HG03457 (cell line): ENCODE measurements at regions not wholly inside any gene's neighbourhood (a gene's known extent, or its start where the extent isn't known, plus 50 kb on each side); places are given as distances from the start of the nearest gene placed in this dataset.

Experiments
- ATAC-seq: cut with Tn5 transposase; IDR thresholded peaks from one replicate; pipeline ENCODE4 v1.9.1; 2021; ENCODE audit warnings: moderate number of reproducible peaks; ENCODE audit not compliant: unreplicated experiment

DNA sequence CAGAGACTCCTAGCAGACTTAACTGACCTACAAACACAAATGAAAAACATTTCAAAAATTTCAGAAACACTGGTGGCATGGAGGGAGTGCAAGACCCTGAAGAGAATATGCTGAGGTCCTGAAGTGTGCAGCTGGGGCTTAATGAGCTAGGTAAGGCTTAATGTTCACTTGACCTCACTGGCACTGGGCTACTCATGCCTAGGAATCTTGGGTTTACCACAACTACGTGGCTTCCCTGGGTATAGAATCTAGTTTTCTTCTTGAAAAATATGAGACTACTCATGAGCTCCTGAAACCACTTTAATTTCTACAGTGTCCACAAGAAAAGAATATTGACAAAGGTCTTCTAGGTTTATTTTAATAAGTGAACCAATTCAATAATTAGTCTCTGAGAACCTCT, 139.8 kb downstream of the HNMT start:
- ATAC-seq: no peak

DNA sequence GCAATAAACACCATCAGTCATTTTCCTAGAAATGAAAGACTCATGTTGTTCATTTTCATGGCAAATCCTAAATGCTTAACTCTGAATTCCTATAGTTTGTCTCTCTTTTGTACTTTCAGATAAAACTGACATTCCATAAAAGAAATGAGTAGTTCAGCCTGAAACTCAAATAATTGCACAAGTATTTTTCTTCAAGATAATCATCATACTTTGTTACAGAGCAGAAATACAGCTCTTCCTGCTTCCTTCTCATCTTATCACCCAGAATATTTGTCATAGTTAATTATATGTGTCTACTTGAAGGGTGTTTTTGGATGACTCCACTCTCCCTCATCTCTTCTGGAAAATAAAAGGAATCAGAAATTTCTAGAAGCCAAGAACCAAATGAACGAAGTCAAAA, 141.1 kb downstream of the HNMT start:
- no peak for ATAC-seq

DNA sequence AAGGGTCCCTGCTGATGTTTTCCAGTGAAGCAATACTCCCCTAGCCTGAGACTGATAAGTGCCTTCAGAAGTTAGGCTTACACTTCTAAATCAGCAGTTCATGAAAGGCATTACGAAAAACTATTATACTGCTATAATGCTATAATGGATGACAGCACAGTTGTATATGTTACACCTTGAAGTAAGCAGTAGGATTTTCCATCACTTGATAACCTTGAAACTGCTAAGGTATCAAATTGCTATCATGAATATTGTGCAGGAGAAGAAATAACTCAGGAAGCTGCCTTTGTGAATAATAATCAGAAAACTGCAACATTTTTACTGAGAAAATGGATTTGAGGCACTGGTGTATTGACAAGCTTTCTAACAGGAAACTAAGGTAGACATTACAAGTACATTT, 142.3 kb downstream of the HNMT start:
- no peak for ATAC-seq

DNA sequence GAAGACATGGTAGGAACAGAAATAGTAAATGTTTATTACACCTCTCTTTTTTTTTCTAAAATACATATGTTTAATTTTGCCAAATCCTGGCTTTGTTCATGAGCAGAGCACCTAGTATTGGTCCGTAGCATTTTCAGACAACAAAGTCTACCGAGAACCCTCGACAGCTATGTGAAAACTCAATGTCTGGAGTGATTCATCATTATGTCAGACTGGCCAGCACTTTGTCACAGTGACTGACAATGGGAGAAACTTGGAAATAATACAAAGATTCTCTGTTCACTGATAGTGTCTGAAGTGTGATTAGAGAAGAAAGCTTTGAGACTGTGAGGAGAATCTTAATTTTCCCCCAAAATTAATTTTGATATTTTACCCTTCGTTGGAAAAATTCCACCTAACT, 143.0 kb downstream of the HNMT start:
- no peak for ATAC-seq

DNA sequence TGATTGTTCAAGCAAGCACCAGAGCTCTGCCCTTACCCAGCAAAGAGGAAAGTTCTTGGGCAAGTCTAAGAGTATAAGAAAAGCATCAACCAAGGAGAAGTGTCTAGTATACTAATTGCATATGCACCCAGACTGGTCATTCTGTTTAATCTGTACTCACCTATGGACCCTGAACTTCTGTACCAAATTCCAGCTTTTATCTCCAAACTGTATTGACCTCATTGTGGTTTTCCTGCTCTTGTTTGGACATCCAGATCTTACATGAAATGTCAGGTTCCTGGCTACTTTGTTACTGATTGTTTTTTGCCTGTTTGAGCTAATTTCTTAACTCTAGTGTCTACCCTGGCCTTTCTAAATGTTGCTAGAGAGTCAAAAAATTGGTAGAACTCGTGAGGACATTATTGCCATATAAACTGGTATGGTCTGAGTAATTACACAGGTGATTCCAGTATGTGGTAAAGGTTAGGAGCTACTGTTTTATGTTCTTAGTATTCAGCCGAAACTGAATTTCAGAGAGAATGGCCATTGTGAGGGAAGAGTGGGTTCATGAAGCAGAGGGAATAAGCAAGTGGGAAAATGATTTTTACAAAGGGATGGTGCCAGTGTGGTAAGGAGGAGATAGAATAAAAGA, 146.3 kb downstream of the HNMT start:
- no peak for ATAC-seq

DNA sequence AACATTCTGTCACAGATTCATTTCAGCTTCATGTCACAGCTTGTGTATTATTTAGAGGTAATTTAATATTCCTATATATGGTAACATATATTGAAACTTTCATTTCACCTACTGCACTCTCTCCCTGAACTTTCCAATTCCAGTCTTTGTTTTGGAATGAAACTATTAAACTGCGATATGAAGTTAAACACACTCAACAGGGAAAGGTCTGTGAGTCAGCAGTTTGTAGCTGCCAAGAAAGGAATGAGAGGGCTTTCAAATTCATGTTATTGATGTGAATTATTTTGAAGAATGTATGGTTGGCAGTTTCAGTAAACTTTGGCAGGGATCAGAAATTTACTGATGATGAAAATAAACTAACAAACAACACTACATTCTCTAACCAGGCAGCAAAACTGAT, 148.3 kb downstream of the HNMT start:
- no peak for ATAC-seq

DNA sequence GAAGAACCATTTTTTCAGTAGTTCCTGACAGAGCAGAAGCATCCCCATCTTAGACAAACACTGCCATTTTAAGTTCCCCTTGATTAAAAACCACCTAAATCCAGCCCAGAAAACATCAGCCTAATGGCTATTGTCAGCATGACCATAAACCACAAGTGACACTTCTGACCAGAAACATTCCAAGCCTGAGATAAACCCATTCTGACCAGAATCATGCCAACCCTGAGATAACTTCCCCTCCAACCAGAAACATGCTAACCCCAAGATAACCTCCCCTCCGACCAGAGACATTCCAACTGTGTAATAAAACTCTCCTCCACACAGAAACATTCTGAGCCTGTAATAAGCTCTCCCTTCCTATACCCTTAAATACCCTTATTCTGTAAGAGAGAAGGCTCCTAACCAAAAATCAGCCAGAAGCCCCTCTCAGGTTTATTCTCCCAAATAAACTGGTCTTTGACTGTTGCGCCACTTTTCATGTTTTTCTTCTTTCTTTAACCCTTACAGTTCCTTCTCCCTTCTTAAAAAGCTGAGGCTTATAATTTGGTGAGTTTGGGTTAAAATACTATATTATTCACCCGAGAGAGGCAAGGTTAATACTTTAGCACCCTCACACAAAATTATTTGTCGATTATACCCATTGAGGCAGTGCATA, 149.7 kb downstream of the HNMT start:
- ATAC-seq: no peak

DNA sequence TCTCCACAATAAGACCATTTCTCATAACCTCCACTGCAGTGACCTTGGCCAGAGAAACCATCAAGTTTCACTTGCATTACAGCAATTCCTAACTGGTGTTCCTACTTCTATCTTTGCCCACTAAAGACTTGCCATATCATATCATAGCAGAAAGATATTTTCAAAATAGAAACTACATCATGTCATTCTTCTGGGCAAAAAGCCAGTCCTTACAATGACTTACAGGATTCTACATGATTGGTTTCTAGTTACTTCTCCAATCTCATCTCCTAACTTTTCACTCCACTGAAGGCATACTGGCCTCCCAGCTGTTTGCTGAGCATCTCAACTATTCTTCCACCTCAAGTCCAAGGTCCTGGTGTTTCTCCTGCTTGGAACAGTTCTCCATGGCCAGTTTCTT, 151.4 kb downstream of the HNMT start:
- no peak for ATAC-seq

DNA sequence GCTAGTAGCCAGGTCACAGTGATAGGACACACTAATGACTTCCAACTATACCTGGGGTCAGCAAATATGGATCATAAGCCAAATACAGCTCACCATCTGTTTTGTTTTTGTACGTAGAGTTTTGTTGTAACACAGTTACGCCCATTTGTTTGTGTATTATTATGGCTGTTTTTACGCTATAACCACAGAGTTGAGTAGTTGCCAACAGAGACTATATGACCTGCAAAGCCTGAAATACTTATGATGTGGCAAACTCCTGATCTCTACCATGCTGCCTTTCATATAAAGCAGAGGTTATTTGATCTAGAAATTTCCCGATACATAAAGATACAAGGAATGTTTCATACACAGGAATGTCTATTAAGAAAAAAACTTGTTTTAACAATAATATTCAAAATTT, 152.2 kb downstream of the HNMT start:
- no peak for ATAC-seq

DNA sequence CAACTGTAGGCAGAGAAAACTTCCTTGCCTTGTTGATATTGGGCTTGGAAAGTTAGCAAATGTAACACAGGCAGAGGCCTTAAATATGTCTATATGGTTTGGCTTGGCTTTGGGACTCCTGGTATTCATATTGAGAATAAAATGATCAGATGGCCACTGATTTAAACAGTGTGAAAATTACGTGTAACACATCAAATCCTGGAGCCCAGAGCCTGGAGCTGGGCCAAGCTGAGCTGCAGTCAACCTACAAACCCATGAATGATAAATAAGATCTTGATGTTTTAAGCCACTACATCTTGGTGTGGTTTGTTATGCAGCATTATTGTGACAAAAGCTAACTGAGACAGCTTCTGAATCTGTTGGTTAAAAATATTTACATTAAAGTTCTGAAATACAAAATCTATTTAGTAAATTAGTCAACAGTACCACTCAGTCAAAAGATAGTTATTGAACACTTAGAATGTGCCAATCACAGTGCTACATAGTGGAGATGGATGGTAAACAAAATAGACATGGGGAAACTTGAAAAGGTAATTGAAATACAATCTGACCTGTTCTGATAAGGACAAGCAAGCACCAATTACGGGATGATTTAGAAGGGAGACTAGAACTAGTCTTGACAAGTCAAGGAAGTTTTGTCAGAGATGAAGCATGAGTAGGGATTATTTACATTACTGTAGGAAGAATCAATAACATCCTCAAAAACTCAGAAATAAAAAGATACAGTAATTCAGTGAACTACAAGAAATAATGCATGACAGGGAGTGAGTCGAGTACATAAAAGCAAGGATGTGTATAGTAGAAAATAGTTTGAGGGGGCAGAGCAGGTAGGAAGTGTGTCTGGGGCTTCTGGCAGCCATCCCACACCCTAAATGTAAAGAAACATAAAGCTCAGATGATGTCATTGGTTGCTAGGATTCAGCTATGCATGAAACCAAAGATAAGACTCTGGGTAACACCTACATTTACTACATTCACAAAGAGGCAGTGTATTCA, 157.7 kb downstream of the HNMT start:
- ATAC-seq: no peak

DNA sequence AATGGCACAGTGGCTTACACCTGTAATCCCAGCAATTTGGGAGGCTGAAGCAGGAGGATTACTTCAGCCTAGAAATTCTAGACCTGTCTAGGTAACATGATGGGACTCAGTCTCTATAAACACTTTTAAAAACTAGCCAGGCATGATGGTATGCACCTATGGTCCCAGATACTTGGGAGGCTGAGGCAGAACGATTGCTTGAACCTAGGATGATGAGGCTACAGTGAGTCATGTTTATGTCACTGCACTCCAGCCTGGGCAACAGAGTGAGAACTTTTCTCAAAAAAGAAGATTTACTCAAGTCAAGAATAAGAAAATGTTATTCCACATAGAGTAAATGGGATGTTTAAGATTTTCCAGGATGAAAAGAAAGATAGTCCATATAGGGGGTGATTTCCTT, 158.6 kb downstream of the HNMT start:
- no peak for ATAC-seq

DNA sequence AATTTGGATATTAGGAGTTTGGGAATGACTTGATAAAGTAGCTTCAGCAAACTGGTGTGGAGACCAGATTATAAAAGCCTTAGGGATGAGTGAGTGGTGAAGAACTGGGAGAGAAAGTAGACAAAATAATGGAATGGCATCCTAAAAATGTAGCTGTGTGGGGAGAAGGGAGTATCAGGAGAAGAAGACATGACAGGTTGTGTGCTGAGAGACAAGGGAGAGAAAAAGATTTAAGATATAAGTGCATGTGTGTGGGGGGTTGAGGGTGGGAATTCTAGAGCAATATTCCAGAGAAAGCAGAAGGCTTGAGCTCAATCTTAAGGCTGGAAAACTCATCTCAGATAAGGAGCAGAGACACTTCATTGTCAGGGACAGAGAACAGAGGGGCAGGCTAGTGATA, 159.5 kb downstream of the HNMT start:
- ATAC-seq: no peak

DNA sequence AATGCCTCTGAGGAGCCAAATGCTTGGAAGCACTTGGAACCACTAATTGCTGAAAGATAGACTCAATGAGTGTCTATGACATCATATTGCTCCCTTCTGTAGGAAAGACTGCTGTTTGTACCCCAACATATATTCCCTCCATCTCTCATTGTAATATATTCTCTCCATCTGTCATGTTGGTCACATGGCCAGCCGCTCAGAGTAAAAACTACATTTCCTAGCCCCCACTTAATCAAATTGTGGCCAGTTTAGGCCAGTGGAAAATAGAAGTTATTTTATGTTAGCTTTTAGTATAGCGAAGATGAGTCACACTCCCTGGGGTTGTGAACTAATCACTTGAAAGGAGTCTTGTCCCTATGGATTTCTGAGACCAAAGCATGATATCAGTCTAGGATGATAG, 160.2 kb downstream of the HNMT start:
- ATAC-seq: no peak

DNA sequence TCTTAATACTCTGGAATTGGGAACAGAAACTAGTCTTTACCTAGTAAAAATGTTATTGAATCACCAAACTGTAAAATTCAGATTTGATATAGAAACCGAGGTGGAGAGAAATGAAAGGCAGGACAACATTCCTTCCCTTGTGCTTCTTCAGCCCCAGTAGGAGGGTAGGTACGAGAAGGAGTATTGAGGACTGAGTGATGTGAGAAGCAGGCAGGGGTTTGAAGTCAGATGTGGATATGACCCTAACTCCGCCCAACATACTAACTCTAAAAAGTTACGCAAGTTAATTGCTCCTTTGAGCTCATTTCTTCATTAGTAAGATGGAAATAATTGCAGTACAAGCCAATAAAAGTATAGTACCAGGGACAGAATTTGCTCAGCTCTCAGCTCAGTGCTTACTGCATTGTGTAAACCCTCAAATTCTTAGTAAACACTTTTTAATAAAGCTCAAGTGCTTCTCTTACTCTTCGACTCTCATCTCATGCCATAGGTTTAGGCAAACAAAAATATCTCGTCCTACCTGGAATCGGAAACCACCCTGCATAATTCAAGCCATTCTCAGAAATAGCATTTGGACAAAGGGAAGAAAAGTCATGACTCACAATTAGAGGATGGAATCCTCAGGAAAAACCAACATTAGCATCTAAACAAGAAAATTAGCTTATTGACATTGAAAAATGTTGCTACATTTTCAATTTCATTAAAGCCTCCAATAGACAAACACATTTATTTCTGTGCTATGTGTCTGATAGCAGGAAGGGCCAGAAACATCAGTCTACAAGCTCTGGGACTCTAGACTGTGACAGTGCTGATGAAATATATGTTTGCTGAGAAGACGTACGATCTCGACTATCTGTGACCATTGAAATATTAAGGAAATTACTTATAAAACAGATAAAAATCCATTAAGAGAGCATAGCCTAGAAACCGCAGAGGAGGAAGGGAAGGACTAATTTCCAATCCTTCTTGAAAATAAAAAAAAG, 161.3 kb downstream of the HNMT start:
- ATAC-seq: no peak

DNA sequence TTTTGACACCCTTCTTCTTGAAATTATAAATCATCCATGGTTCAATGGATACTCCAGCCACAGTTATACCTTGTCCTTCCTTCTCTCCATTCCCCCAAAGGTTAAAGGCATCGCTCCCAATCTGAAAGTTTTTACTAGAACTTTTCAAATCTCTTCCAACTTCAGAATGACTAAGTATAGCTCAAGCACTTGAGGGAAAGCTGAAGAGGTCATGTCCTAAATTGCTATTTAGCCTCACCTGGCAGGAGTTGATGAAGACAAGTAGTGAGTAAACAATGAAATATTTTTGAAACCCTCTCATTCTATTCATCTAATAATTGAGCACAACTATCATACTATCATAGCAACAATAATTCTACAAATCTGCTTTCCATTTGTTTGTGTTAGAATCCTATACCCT, 167.8 kb downstream of the HNMT start:
- no peak for ATAC-seq

DNA sequence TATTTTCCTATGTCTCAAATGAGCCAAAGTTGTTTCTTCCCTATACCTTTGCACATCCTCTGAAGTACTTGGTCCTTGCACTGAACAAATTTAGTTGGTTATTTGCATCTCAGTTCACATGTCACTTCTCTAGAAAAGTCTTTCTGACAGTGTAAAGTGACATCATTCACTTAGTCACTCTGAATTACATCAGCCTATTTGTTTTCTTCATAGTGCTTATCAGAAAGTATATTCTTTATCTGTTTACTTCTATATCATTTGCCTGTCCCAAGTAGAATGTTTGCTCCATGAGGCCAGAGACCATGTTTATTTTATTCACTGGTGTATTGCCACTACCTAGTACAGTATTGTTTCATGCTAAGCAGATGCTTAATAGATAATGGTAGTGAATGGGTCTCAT, 173.7 kb downstream of the HNMT start:
- ATAC-seq: no peak

DNA sequence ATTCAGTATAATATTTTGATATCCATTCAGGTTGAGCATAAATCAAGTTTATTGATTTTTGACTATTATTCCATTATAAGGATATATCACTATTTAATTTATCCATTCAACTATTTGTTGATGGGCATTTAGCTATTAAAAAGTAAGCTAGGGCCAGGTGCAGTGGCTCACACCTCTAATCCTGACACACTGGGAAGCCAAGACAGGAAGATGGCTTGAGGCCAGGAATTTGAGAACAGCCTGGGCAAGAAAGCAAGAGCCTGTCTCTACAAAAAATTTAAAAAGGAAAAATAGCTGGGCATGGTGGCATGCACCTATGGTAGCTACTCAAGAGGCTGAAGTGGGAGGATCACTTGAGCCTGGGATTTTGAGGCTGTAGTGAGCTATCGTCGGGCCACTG, 183.5 kb downstream of the HNMT start:
- ATAC-seq: no peak

DNA sequence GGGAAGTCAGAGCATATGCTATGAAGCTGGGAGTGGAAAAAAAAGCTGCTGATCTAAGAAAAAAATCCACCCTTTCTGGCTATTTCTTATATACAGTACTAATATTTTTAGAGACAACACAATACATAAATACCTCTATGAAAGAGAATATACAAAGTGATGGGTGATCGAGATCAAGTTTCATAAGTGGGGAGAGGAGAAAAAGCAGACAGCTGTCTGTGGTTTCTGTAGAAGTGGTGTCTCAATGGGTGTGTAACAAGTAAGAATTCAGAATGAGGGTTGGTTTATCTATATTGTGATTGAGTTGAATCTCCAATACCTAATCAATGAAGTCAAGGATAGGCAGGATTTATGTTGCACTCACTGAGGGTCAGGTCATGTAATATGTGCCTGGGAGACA, 191.0 kb downstream of the HNMT start:
- ATAC-seq: no peak

DNA sequence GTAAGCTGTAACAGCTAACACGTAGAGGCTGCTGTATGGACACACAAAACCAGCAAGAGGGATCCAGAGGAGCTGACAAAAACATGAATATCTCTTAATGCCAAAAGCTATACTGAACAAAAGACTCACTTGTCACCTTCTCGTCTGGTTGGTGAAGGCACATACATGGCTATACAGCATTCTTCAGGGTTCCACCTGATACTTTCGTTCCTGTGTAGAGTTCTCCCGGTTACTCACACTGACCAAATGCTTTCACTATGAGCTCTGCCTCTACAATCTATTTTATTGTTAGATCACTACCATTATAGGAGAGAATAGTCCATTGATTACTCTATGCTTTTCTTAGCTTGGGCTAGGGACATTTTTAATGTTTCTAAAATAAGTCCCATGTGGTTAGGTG, 193.1 kb downstream of the HNMT start:
- ATAC-seq: no peak

DNA sequence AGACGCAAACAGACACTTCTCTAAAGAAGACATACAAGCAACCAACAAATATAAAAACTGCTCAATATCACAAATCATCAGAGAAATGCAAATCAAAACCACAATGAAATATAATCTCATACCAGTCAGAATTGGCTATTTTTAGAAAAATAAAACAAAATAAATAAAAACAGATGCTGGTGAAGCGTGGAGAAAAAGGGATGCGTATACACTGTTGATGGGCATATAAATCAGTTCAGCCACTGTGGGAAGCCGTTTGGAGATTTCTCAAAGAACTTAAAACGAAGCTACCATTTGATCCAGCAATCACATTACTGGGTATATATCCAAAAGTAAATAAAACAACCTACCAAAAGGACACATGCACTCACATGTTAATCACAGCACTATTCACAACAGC, 206.2 kb downstream of the HNMT start:
- no peak for ATAC-seq

DNA sequence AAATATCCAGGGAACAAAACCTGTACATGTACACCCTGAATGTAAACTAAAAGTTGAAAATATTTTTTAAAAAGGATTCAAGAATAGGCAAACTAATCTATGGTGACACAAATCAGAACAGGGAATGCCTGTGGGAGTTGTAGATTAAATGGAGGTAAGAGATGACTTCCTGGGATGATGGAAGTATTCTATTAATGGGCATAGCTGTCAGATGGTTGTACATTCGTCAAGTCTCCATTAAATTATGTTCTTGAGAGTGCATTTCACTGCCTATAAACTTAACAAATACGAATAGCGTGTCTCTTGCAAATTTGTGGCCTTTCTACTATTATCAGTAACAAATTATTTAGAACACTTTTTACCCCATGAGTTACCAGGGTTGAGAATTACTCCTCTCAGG, 207.0 kb downstream of the HNMT start:
- no peak for ATAC-seq
